HCT116 (cell line): ENCODE measurements at regions not wholly inside any gene's neighbourhood (a gene's known extent, or its start where the extent isn't known, plus 50 kb on each side); places are given as distances from the start of the nearest gene placed in this dataset.
A peak's percentile ranks its signal among the peaks of the same experiment; 100 is the strongest.

Experiments used
- ATAC-seq: fragments of 200-7000 bp; cut with Tn5 transposase; 2 replicates; pipeline ENCODE4 v1.9.1; 2020; ENCODE audit warnings: mild to moderate bottlenecking, moderate library complexity
- BruUV-seq: library from RNA; stranded (reverse); fragments of 400-500 nt; replicated peaks from 2 replicates; lab custom pipeline; 2021; lab: Mats Ljungman, UMichigan
- CTCF ChIA-PET: fragments of 300-600 bp; sonication (Branson Sonifier 250); formaldehyde crosslinking; loops from one replicate; lab custom pipeline; 2021; ENCODE audit warnings: antibody characterized with exemption; lab: Charles Lee
- POLR2A ChIA-PET: fragments of 300-600, 350-600 bp; sonication (Branson Sonifier 250); formaldehyde crosslinking; loops from one replicate; lab custom pipeline; 2021; ENCODE audit warnings: antibody characterized with exemption; lab: Charles Lee
- RAD21 ChIA-PET, 2 experiments: fragments of 300-600 bp; sonication (Branson Sonifier 250); formaldehyde crosslinking; loops; one replicate each; lab custom pipeline; 2023; ENCODE audit warnings: low total read pairs in 2 of 2; ENCODE audit not compliant: uncharacterized antibody in 2 of 2, unreplicated experiment in 2 of 2, low non-redundant PET in 1 of 2; lab: Charles Lee
- DNase-seq: peaks from one replicate; pipeline ENCODE4 v3.0.0-alpha.2; 2010; ENCODE audit warnings: low read depth, low spot score
- H2AFZ ChIP-seq: fragments of 200-600 bp; shearing (Covaris generic), sonication (generic); 2 replicates; pipeline ENCODE4 v1.6.1; 2017; ENCODE audit warnings: low read depth, mixed run types, mixed read lengths, antibody characterized with exemption, low read length; ENCODE audit not compliant: poor library complexity, severe bottlenecking
- H3K27ac ChIP-seq: 2 replicates; pipeline ENCODE4 v1.5.1; 2012; ENCODE audit warnings: low read depth, low read length
- H3K27me3 ChIP-seq: fragments of 200-600 bp; sonication (generic); 2 replicates; pipeline ENCODE4 v1.6.1; 2016; ENCODE audit warnings: mixed run types, low read length, mixed read lengths; ENCODE audit not compliant: insufficient read depth
- H3K36me3 ChIP-seq, 2 experiments: fragments of 200-500 bp in 1 of 2; fragments of 200-600 bp in 1 of 2; sonication (Bioruptor generic) in 1 of 2; sonication (generic) in 1 of 2; 2 replicates each; pipeline versions ENCODE4 v1.5.1 to v1.6.1; 2014 to 2016; ENCODE audit warnings: low read length in 2 of 2, inconsistent platforms in 1 of 2, mixed read lengths in 1 of 2, mixed run types in 1 of 2; ENCODE audit not compliant: insufficient read depth in 2 of 2, control insufficient read depth in 1 of 2
- H3K4me1 ChIP-seq, 2 experiments: fragments of 200-600 bp in 1 of 2; sonication (generic) in 1 of 2; 2 replicates each; pipeline versions ENCODE4 v1.5.1 to v1.6.1; 2012 to 2017; ENCODE audit warnings: low read length in 2 of 2, inconsistent platforms in 1 of 2, mild to moderate bottlenecking in 1 of 2, mixed read lengths in 1 of 2, mixed run types in 1 of 2, moderate library complexity in 1 of 2; ENCODE audit not compliant: insufficient read depth in 2 of 2, control insufficient read depth in 1 of 2
- H3K4me2 ChIP-seq: fragments of 200-600 bp; sonication (generic); 2 replicates; pipeline ENCODE4 v1.6.1; 2017; ENCODE audit warnings: mixed run types, low read length, mixed read lengths
- H3K4me3 ChIP-seq, 2 experiments: fragments of 200-600 bp in 1 of 2; sonication (generic) in 1 of 2; replicated peaks in 1 of 2; 2 replicates each; pipeline ENCODE4 v1.5.1; 2011 to 2016; ENCODE audit warnings: low read length in 2 of 2, control low read depth in 1 of 2, low read depth in 1 of 2, mild to moderate bottlenecking in 1 of 2, mixed read lengths in 1 of 2, mixed run types in 1 of 2
- H3K79me2 ChIP-seq: fragments of 200-600 bp; sonication (generic); 2 replicates; pipeline ENCODE4 v1.6.1; 2017; ENCODE audit warnings: mild to moderate bottlenecking, mixed run types, low read length, moderate library complexity, mixed read lengths; ENCODE audit not compliant: insufficient read depth
- H3K9ac ChIP-seq: fragments of 200-600 bp; sonication (generic); 2 replicates; pipeline ENCODE4 v1.6.1; 2016; ENCODE audit warnings: low read length, mixed read lengths
- H3K9me2 ChIP-seq: fragments of 200-600 bp; sonication (generic), shearing (Covaris generic); 2 replicates; pipeline ENCODE4 v1.6.1; 2017; ENCODE audit warnings: mixed run types, mild to moderate bottlenecking, moderate library complexity; ENCODE audit not compliant: insufficient read depth
- H3K9me3 ChIP-seq, 2 experiments: fragments of 200-500 bp in 1 of 2; fragments of 200-600 bp in 1 of 2; sonication (Bioruptor generic) in 1 of 2; sonication (generic) in 1 of 2; 2 replicates each; pipeline ENCODE4 v1.6.1; 2014 to 2017; ENCODE audit warnings: low read length in 2 of 2, mixed read lengths in 2 of 2, inconsistent platforms in 1 of 2, low read depth in 1 of 2, mild to moderate bottlenecking in 1 of 2, mixed run types in 1 of 2, moderate library complexity in 1 of 2; ENCODE audit not compliant: control insufficient read depth in 1 of 2, insufficient read depth in 1 of 2
- H4K20me1 ChIP-seq: fragments of 200-600 bp; sonication (generic), shearing (Covaris generic); 2 replicates; pipeline ENCODE4 v1.6.1; 2017; ENCODE audit warnings: mixed run types, mild to moderate bottlenecking, moderate library complexity; ENCODE audit not compliant: insufficient read depth
- CBX3 ChIP-seq: IDR thresholded peaks from 2 replicates; pipeline ENCODE4 v1.6.1; 2012; ENCODE audit warnings: low read depth
- CEBPB ChIP-seq: IDR thresholded peaks from 2 replicates; pipeline ENCODE4 v1.6.1; 2012; ENCODE audit warnings: low read depth
- ELF1 ChIP-seq: IDR thresholded peaks from 2 replicates; pipeline ENCODE4 v1.6.1; 2012; ENCODE audit warnings: low read depth, borderline replicate concordance
- EZH2 ChIP-seq: fragments of 200-600 bp; sonication (generic); IDR thresholded peaks from 2 replicates; pipeline ENCODE4 v1.6.1; 2017; ENCODE audit warnings: antibody characterized with exemption, mixed run types
- EZH2phosphoT487 ChIP-seq: fragments of 200-600 bp; IDR thresholded peaks from 2 replicates; pipeline ENCODE4 v1.6.1; 2018; ENCODE audit warnings: antibody characterized with exemption, borderline replicate concordance
- FOSL1 ChIP-seq: IDR thresholded peaks from 2 replicates; pipeline ENCODE4 v1.6.1; 2012; ENCODE audit warnings: low read depth
- POLR2A ChIP-seq: IDR thresholded peaks from 2 replicates; pipeline ENCODE4 v1.7.0; 2011; ENCODE audit warnings: borderline replicate concordance; ENCODE audit not compliant: insufficient read depth, insufficient read length; ENCODE audit errors: extremely low read depth
- POLR2AphosphoS5 ChIP-seq: IDR thresholded peaks from 2 replicates; pipeline ENCODE4 v1.6.1; 2011; ENCODE audit warnings: mild to moderate bottlenecking, low read depth, low read length, moderate library complexity
- intact Hi-C: fragments of 100-400 bp; cut with micrococcal nuclease; formaldehyde crosslinking; loops from 2 replicates; pipeline ENCODE4 v1.10.0; 2022
- TF ChIP-seq, protein P1 (sequence below): IDR thresholded peaks from 2 replicates; pipeline ENCODE4 v1.6.1; 2012
- TF ChIP-seq, protein P2 (sequence below): IDR thresholded peaks from 2 replicates; pipeline ENCODE4 v1.6.1; 2011; ENCODE audit warnings: mild to moderate bottlenecking, low read length, moderate library complexity; ENCODE audit not compliant: insufficient replicate concordance; ENCODE audit errors: extremely low read depth
- TF ChIP-seq, protein P3 (sequence below): IDR thresholded peaks from 2 replicates; pipeline ENCODE4 v1.6.1; 2012; ENCODE audit warnings: low read depth

DNA sequence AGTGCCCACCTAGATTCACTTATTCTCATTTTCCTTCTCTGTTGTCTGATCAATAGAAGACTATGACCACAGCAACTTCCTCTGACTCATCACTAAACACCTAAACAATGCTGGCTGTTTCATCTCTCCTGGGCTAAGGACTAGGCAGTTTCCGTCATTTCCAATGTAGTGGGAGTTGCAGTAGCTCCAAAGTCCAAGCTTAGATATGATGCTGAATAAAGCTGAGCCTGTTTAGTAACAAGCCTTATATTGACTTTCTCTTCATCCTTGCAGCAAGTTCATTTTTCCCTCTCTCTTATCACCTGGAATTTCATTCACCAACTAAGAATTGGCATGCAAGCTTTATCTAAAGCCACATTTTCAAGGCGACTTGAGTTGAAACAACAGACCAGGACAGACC lies 53.5 kb upstream of the PCDH9 start:
- 0 out of 2 replicates have a peak, but pooled peaks have one; percentile 16 for TF ChIP-seq FOSL1
- TF ChIP-seq POLR2A, result no peak
- TF ChIP-seq, protein P1, sequence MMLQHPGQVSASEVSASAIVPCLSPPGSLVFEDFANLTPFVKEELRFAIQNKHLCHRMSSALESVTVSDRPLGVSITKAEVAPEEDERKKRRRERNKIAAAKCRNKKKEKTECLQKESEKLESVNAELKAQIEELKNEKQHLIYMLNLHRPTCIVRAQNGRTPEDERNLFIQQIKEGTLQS, result no peak
- TF ChIP-seq, protein P2, sequence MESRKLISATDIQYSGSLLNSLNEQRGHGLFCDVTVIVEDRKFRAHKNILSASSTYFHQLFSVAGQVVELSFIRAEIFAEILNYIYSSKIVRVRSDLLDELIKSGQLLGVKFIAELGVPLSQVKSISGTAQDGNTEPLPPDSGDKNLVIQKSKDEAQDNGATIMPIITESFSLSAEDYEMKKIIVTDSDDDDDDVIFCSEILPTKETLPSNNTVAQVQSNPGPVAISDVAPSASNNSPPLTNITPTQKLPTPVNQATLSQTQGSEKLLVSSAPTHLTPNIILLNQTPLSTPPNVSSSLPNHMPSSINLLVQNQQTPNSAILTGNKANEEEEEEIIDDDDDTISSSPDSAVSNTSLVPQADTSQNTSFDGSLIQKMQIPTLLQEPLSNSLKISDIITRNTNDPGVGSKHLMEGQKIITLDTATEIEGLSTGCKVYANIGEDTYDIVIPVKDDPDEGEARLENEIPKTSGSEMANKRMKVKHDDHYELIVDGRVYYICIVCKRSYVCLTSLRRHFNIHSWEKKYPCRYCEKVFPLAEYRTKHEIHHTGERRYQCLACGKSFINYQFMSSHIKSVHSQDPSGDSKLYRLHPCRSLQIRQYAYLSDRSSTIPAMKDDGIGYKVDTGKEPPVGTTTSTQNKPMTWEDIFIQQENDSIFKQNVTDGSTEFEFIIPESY, result no peak
- no peak for TF ChIP-seq ELF1
- intact Hi-C loops, result no loop called here

DNA sequence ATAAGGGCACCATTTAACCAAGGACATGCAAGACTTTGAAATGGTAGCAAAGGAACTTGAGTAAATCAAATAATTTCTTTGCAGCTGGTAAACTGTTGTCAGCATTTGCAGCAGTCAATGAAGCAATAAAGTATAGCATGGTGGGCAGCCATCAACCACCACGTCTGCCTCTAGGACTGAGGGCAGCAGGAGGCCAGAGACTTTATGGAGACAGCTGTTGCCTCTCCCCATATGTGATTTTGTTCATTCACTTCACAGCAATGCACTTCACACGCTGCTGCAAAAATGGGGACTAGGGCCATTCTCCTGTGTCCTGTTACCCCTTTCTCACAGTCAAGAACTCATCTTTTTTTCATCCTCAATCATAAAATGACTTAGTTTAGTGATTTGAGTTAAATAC lies 51.3 kb upstream of the PCDH9 start:
- Histone ChIP-seq H3K9ac (no peak overlapping the region), H3K9me2 (no peaks in the 10 kb centered on the region), H2AFZ (no peak overlapping the region), H3K27ac (no peak overlapping the region), H4K20me1 (no peaks in the 10 kb centered on the region), H3K79me2 (no peaks in the 10 kb centered on the region), H3K9me3 (no peaks in the 10 kb centered on the region), H3K27me3 (no peaks in the 10 kb centered on the region), H3K4me2 (no peak overlapping the region), H3K36me3 (no peaks in the 10 kb centered on the region), H3K4me1 (peaks cover 0 to 5% of the 10 kb centered on the region in 2 experiments; a peak in 2 of 4 replicates), H3K4me3 (no peak overlapping the region)
- no TSS peak for BruUV-seq
- POLR2A ChIA-PET, result no interaction called here
- DNase-seq (no peak), ATAC-seq (no peak)
- CTCF ChIA-PET, result no interaction called here
- intact Hi-C loops, result no loop called here
- RAD21 ChIA-PET, result no interaction called here
- TF ChIP-seq CEBPB (no peak), POLR2AphosphoS5 (no peak), POLR2A (no peak), CBX3 (no peak), EZH2phosphoT487 (no peak), FOSL1 (no peak), EZH2 (no peak), ELF1 (no peak)
- TF ChIP-seq, protein P2, result no peak
- TF ChIP-seq, protein P3, sequence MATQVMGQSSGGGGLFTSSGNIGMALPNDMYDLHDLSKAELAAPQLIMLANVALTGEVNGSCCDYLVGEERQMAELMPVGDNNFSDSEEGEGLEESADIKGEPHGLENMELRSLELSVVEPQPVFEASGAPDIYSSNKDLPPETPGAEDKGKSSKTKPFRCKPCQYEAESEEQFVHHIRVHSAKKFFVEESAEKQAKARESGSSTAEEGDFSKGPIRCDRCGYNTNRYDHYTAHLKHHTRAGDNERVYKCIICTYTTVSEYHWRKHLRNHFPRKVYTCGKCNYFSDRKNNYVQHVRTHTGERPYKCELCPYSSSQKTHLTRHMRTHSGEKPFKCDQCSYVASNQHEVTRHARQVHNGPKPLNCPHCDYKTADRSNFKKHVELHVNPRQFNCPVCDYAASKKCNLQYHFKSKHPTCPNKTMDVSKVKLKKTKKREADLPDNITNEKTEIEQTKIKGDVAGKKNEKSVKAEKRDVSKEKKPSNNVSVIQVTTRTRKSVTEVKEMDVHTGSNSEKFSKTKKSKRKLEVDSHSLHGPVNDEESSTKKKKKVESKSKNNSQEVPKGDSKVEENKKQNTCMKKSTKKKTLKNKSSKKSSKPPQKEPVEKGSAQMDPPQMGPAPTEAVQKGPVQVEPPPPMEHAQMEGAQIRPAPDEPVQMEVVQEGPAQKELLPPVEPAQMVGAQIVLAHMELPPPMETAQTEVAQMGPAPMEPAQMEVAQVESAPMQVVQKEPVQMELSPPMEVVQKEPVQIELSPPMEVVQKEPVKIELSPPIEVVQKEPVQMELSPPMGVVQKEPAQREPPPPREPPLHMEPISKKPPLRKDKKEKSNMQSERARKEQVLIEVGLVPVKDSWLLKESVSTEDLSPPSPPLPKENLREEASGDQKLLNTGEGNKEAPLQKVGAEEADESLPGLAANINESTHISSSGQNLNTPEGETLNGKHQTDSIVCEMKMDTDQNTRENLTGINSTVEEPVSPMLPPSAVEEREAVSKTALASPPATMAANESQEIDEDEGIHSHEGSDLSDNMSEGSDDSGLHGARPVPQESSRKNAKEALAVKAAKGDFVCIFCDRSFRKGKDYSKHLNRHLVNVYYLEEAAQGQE, result no peak

More for the DNA sequence above, 53.5 kb upstream of the PCDH9 start:
- POLR2A ChIA-PET, result no interaction called here
- Histone ChIP-seq H2AFZ (peak overlapping the region; percentile 49), H3K27ac (no peak overlapping the region), H4K20me1 (no peaks in the 10 kb centered on the region), H3K4me1 (peaks cover 0 to 5% of the 10 kb centered on the region in 2 experiments; a peak in 2 of 4 replicates), H3K4me2 (peak overlapping the region; percentile 30), H3K79me2 (no peaks in the 10 kb centered on the region), H3K27me3 (no peaks in the 10 kb centered on the region), H3K9me2 (no peaks in the 10 kb centered on the region), H3K9ac (no peak overlapping the region), H3K9me3 (no peaks in the 10 kb centered on the region), H3K4me3 (no peak overlapping the region), H3K36me3 (no peaks in the 10 kb centered on the region)
- BruUV-seq, result no TSS peak
- ATAC-seq (0 out of 2 replicates have a peak, but pooled peaks have one; percentile 40), DNase-seq (peak; percentile 6)
- CTCF ChIA-PET, result no interaction called here
- RAD21 ChIA-PET, result no interaction called here
